ENCODE measurements at regions not wholly inside any gene's neighbourhood (a gene's known extent, or its start where the extent isn't known, plus 50 kb on each side); places are given as distances from the start of the nearest gene placed in this dataset.

- TF ChIP-seq RERE (CRISPR knock-in tag; IDR thresholded peaks at IDR 0.05; ENCODE audit: borderline replicate concordance) (no peak), ZNF253 (CRISPR knock-in tag; conservative IDR thresholded peaks at IDR 0.05) (no peak), TRIM28 (IDR thresholded peaks at IDR 0.05) (peak; percentile 46; the same call in 1 of the 2 replicates), CXXC5 (CRISPR knock-in tag; IDR thresholded peaks at IDR 0.05) (0 out of 2 replicates have a peak, but pooled peaks have one; percentile 32), ZNF224 (CRISPR knock-in tag; IDR thresholded peaks at IDR 0.05) (no peak), ZNF175 (CRISPR knock-in tag; IDR thresholded peaks at IDR 0.05; ENCODE audit: low read depth) (no peak), ZNF436 (CRISPR knock-in tag; IDR thresholded peaks at IDR 0.05) (no peak), ZNF830 (CRISPR knock-in tag; IDR thresholded peaks at IDR 0.05) (no peak), KDM5B (IDR thresholded peaks at IDR 0.05; ENCODE audit: insufficient replicate concordance, low read depth, low read length) (no peak), DMBX1 (CRISPR knock-in tag; IDR thresholded peaks at IDR 0.05; ENCODE audit: borderline replicate concordance) (no peak), CTBP1 (IDR thresholded peaks at IDR 0.05; ENCODE audit: borderline replicate concordance) (no peak), ESRRA (IDR thresholded peaks at IDR 0.05; ENCODE audit: borderline replicate concordance, low read depth) (no peak), E2F1 (CRISPR knock-in tag; IDR thresholded peaks at IDR 0.05) (no peak), ZNF384 (IDR thresholded peaks at IDR 0.05; ENCODE audit: low read depth, low read length) (no peak), HDAC2 (IDR thresholded peaks at IDR 0.05) (no peak), E2F8 (IDR thresholded peaks at IDR 0.05; ENCODE audit: low read depth, partially characterized antibody) (no peak), FOXJ3 (CRISPR knock-in tag; IDR thresholded peaks at IDR 0.05) (no peak), TARDBP (IDR thresholded peaks at IDR 0.05) (no peak), SMARCB1 (IDR thresholded peaks at IDR 0.05; ENCODE audit: insufficient read length, low read depth) (no peak), FUS (optimal IDR thresholded peaks at IDR 0.05; ENCODE audit: low read depth, low read length) (no peak), BHLHE40 (IDR thresholded peaks at IDR 0.05; ENCODE audit: low read length) (no peak), ZC3H8 (IDR thresholded peaks at IDR 0.05) (no peak), ZNF778 (CRISPR knock-in tag; IDR thresholded peaks at IDR 0.05) (no peak)
Observed at GRCh38 chr12:98399532-98399931, 115.9 kb upstream of the TMPO start (continued).

Data from K562 (cell line).